ENCODE measurements at regions not wholly inside any gene's neighbourhood (a gene's known extent, or its start where the extent isn't known, plus 50 kb on each side); places are given as distances from the start of the nearest gene placed in this dataset.

GRCh38 chr5:17339841-17340240 lies 122.4 kb downstream of the BASP1 start:
- Histone ChIP-seq H4K8ac (ENCODE audit: low read depth in 2 of 2, low read length in 2 of 2) (no peak overlapping the region), H3K56ac (ENCODE audit: extremely low read depth, insufficient read depth, low read length) (no peak overlapping the region), H3K9me1 (ENCODE audit: insufficient read depth, low read length) (0 out of 2 replicates have a peak, but pooled peaks cover 2% of the 10 kb centered on the region), H3K14ac (replicated peaks; ENCODE audit: low read depth, low read length) (no peak overlapping the region), H2BK20ac (ENCODE audit: low read depth, low read length) (no peak overlapping the region), H3K9ac (ENCODE audit: low read depth, low read length) (no peak overlapping the region), H3K27ac (ENCODE audit: insufficient read depth, low read length) (no peak overlapping the region), H2AK5ac (ENCODE audit: low read depth, low read length) (no peak overlapping the region), H3K23ac (ENCODE audit: low read depth, low read length) (no peak overlapping the region; the same call in 1 of the 2 replicates), H3K9me3 (ENCODE audit: control insufficient read depth, insufficient read depth, low read length) (peaks cover 7% of the 10 kb centered on the region), H2AFZ (replicated peaks; ENCODE audit: low read length, poor library complexity) (no peak overlapping the region), H4K20me1 (ENCODE audit: insufficient read depth, low read length) (no peaks in the 10 kb centered on the region), H4K91ac (ENCODE audit: insufficient read depth, low read depth, low read length) (no peak overlapping the region), H3K4me3 (ENCODE audit: insufficient read depth, low read depth, low read length) (no peak overlapping the region), H2BK5ac (ENCODE audit: low read depth, low read length, poor library complexity, severe bottlenecking) (no peak overlapping the region), H3K27me3 (ENCODE audit: control insufficient read depth, insufficient read depth, low read length) (no peaks in the 10 kb centered on the region), H3K79me1 (ENCODE audit: low read depth in 1 of 2, low read length in 2 of 2) (no peaks in the 10 kb centered on the region), H2BK120ac (ENCODE audit: low read depth, low read length) (no peak overlapping the region), H4K5ac (ENCODE audit: low read depth, low read length) (no peak overlapping the region), H3K4me1 (ENCODE audit: control insufficient read depth, insufficient read depth, low read length) (peaks cover 5% of the 10 kb centered on the region; the same call in 1 of the 2 replicates), H3K36me3 (ENCODE audit: control insufficient read depth, insufficient read depth, low read length) (no peaks in the 10 kb centered on the region), H2AK9ac (replicated peaks; ENCODE audit: low read depth, low read length, poor library complexity) (no peak overlapping the region), H3K4me2 (ENCODE audit: low read depth, low read length) (no peak overlapping the region), H3K4ac (ENCODE audit: low read depth, low read length) (no peak overlapping the region), H2BK15ac (ENCODE audit: low read depth, low read length) (no peak overlapping the region), H3K18ac (ENCODE audit: low read depth, low read length) (no peak overlapping the region)
- TF ChIP-seq MAZ (IDR thresholded peaks at IDR 0.05; ENCODE audit: borderline replicate concordance, low read depth, low read length), result no peak
- TF ChIP-seq NFE2L2 (IDR thresholded peaks at IDR 0.05; ENCODE audit: low read depth, low read length), result no peak
- TF ChIP-seq, protein P1, sequence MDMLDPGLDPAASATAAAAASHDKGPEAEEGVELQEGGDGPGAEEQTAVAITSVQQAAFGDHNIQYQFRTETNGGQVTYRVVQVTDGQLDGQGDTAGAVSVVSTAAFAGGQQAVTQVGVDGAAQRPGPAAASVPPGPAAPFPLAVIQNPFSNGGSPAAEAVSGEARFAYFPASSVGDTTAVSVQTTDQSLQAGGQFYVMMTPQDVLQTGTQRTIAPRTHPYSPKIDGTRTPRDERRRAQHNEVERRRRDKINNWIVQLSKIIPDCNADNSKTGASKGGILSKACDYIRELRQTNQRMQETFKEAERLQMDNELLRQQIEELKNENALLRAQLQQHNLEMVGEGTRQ (IDR thresholded peaks at IDR 0.05; ENCODE audit: low read depth, low read length), result no peak
- TF ChIP-seq SMC3 (IDR thresholded peaks at IDR 0.05; ENCODE audit: low read depth, low read length), result no peak
- TF ChIP-seq ELK1 (IDR thresholded peaks at IDR 0.05; ENCODE audit: borderline replicate concordance, low read depth, low read length), result no peak
- TF ChIP-seq CEBPB (IDR thresholded peaks at IDR 0.05; ENCODE audit: low read depth, low read length), result no peak
- TF ChIP-seq RFX5 (IDR thresholded peaks at IDR 0.05; ENCODE audit: low read depth, low read length), result no peak
- no peak for TF ChIP-seq CHD1 (IDR thresholded peaks at IDR 0.05; ENCODE audit: low read depth, low read length)
- TF ChIP-seq MXI1 (IDR thresholded peaks at IDR 0.05; ENCODE audit: borderline replicate concordance, low read depth, low read length), result no peak
- TF ChIP-seq BHLHE40 (IDR thresholded peaks at IDR 0.05; ENCODE audit: low read depth, low read length), result no peak
- no peak for TF ChIP-seq RCOR1 (IDR thresholded peaks at IDR 0.05; ENCODE audit: insufficient replicate concordance, low read length)
- no peak for TF ChIP-seq POLR2A (IDR thresholded peaks at IDR 0.05; ENCODE audit: low read depth, low read length)
- TF ChIP-seq RAD21 (IDR thresholded peaks at IDR 0.05; ENCODE audit: low read length), result no peak
- no peak for TF ChIP-seq FOS (IDR thresholded peaks at IDR 0.05; ENCODE audit: low read depth, low read length)
- TF ChIP-seq, protein P2, sequence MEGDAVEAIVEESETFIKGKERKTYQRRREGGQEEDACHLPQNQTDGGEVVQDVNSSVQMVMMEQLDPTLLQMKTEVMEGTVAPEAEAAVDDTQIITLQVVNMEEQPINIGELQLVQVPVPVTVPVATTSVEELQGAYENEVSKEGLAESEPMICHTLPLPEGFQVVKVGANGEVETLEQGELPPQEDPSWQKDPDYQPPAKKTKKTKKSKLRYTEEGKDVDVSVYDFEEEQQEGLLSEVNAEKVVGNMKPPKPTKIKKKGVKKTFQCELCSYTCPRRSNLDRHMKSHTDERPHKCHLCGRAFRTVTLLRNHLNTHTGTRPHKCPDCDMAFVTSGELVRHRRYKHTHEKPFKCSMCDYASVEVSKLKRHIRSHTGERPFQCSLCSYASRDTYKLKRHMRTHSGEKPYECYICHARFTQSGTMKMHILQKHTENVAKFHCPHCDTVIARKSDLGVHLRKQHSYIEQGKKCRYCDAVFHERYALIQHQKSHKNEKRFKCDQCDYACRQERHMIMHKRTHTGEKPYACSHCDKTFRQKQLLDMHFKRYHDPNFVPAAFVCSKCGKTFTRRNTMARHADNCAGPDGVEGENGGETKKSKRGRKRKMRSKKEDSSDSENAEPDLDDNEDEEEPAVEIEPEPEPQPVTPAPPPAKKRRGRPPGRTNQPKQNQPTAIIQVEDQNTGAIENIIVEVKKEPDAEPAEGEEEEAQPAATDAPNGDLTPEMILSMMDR (conservative IDR thresholded peaks at IDR 0.05; ENCODE audit: low read depth, low read length), result no peak
- no peak for TF ChIP-seq MAFK (IDR thresholded peaks at IDR 0.05; ENCODE audit: low read depth, low read length)
- no peak for ATAC-seq (ENCODE audit: low read depth)
- no TSS peak for BruUV-seq (replicated peaks)
- CTCF ChIA-PET, result no interaction called here
- no peak for DNase-seq
- dilution Hi-C loops (cut with HindIII; ENCODE audit: low sequenced_read_pairs, unreplicated experiment), result no loop called here
- no CpG with 5 or more reads among the region's 1 CpG for WGBS, 2 experiments (ENCODE audit: extremely low coverage in 2 of 2, insufficient read length in 1 of 2)
- in situ Hi-C loops (cut with MboI; ENCODE audit: low sequenced_read_pairs), result no loop called here
- POLR2A ChIA-PET (ENCODE audit: unreplicated experiment), result no interaction called here
- intact Hi-C loops (cut with micrococcal nuclease), result no loop called here

All from IMR-90 (cell line).